H1 (cell line): ENCODE measurements at regions not wholly inside any gene's neighbourhood (a gene's known extent, or its start where the extent isn't known, plus 50 kb on each side); places are given as distances from the start of the nearest gene placed in this dataset.

Source experiments
- CEBPB ChIP-seq: IDR thresholded peaks from 2 replicates; pipeline ENCODE4 v1.6.1; 2012; ENCODE audit warnings: low read depth, low read length
- FOSL1 ChIP-seq: IDR thresholded peaks from 2 replicates; pipeline ENCODE4 v1.6.1; 2011; ENCODE audit warnings: mild to moderate bottlenecking, low read depth, low read length, moderate library complexity; ENCODE audit not compliant: insufficient read depth
- JUN ChIP-seq: IDR thresholded peaks from 2 replicates; pipeline ENCODE4 v1.6.1; 2011; ENCODE audit warnings: low read depth, mild to moderate bottlenecking, improper control_type of control experiment, low read length

DNA sequence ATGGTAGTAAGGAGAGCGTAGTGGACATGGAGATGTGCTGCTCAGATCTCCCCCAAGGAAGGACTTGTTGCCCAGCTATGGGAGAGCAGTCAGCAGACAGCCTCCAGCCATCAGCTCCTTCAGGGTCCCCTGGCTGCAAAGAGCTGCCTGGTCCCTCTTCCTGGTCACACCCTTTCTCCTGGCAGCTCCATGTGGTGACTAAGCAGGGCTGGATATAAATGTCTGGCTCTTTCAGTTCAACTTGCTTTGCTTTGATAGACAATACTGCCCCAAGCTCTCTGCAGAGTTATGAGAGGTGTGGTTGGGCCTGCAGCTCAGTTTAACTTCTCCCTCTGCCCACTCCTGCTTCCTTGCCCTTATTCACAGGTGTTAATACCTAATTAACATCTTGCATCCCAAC is 64.1 kb upstream of the DDR1 start (continued):
- TF ChIP-seq JUN = no peak
- no peak for TF ChIP-seq CEBPB
- no peak for TF ChIP-seq FOSL1
